ENCODE measurements at regions not wholly inside any gene's neighbourhood (a gene's known extent, or its start where the extent isn't known, plus 50 kb on each side); places are given as distances from the start of the nearest gene placed in this dataset.

- no peaks in the 10 kb centered on the region for H3K36me3 Mint-ChIP-seq
- no peak overlapping the region for H3K4me3 Mint-ChIP-seq
- no peaks in the 10 kb centered on the region for H3K27me3 Mint-ChIP-seq (ENCODE audit: low read depth)
- CTCF ChIA-PET = no interaction called here
- H3K27ac Mint-ChIP-seq = no peak overlapping the region
- no peaks in the 10 kb centered on the region for H3K9me3 Mint-ChIP-seq
- no peaks in the 10 kb centered on the region for H3K4me1 Mint-ChIP-seq
- POLR2A ChIA-PET = no interaction called here
- DNase-seq (ENCODE audit: low spot score) = no peak
- no peak for ATAC-seq
- TF ChIP-seq EMX1 (CRISPR knock-in tag; IDR thresholded peaks at IDR 0.05) (no peak), ZNF263 (CRISPR knock-in tag; IDR thresholded peaks at IDR 0.05; ENCODE audit: low read depth) (no peak), ATF6 (CRISPR knock-in tag; IDR thresholded peaks at IDR 0.05) (no peak), AR (CRISPR knock-in tag; IDR thresholded peaks at IDR 0.05) (no peak), FOXP4 (CRISPR knock-in tag; IDR thresholded peaks at IDR 0.05) (no peak), RORB (CRISPR knock-in tag; IDR thresholded peaks at IDR 0.05) (no peak), PREB (CRISPR knock-in tag; IDR thresholded peaks at IDR 0.05; ENCODE audit: borderline replicate concordance) (no peak), E2F5 (CRISPR knock-in tag; IDR thresholded peaks at IDR 0.05) (no peak), ZNF219 (CRISPR knock-in tag; IDR thresholded peaks at IDR 0.05; ENCODE audit: borderline replicate concordance) (no peak), ARID4B (CRISPR knock-in tag; IDR thresholded peaks at IDR 0.05; ENCODE audit: borderline replicate concordance) (no peak), USF2 (CRISPR knock-in tag; IDR thresholded peaks at IDR 0.05) (no peak), E2F4 (CRISPR knock-in tag; IDR thresholded peaks at IDR 0.05; ENCODE audit: borderline replicate concordance, low read depth) (no peak), SMAD4 (CRISPR knock-in tag; IDR thresholded peaks at IDR 0.05) (no peak), NFATC4 (CRISPR knock-in tag; IDR thresholded peaks at IDR 0.05) (no peak), ELF4 (CRISPR knock-in tag; IDR thresholded peaks at IDR 0.05; ENCODE audit: low read depth) (no peak), JAZF1 (CRISPR knock-in tag; IDR thresholded peaks at IDR 0.05) (no peak), NR3C1 (CRISPR knock-in tag; conservative IDR thresholded peaks at IDR 0.05; ENCODE audit: low read depth) (no peak), ZNF512 (CRISPR knock-in tag; IDR thresholded peaks at IDR 0.05; ENCODE audit: borderline replicate concordance) (no peak)
These were observed 203.9 kb downstream of the KBTBD8 start for GRCh38 chr3:67202053-67202452.

Measured in WTC11 (cell line).